Gastrocnemius medialis (tissue), 4 donors: ENCODE measurements at regions not wholly inside any gene's neighbourhood (a gene's known extent, or its start where the extent isn't known, plus 50 kb on each side); places are given as distances from the start of the nearest gene placed in this dataset.

Source experiments
- CTCF ChIP-seq, 5 experiments: fragments of 450-650 bp in 3 of 5; fragments of 200-600 bp in 2 of 5; sonication (generic) in 2 of 5; IDR thresholded peaks in 4 of 5; conservative IDR thresholded peaks in 1 of 5; 1 replicate in 4 of 5; 2 replicates in 1 of 5; pipeline ENCODE4 v1.5.1; 2016 to 2019; ENCODE audit warnings: antibody characterized with exemption in 5 of 5, mild to moderate bottlenecking in 3 of 5, moderate library complexity in 3 of 5
- POLR2A ChIP-seq, 2 donors: fragments of 450-650 bp; IDR thresholded peaks; one replicate each; pipeline ENCODE4 v1.6.1; 2017; ENCODE audit warnings: antibody characterized with exemption in 2 of 2, mild to moderate bottlenecking in 2 of 2, moderate library complexity in 2 of 2

- TF ChIP-seq CTCF (IDR thresholded peaks at IDR 0.05 in 4 of 5, conservative IDR thresholded peaks at IDR 0.05 in 1 of 5) (no peak), POLR2A (IDR thresholded peaks at IDR 0.05) (no peak)
Measured at GRCh38 chr3:64957408-64958198, 269.8 kb upstream of the ADAMTS9 start.
